ENCODE measurements at regions not wholly inside any gene's neighbourhood (a gene's known extent, or its start where the extent isn't known, plus 50 kb on each side); places are given as distances from the start of the nearest gene placed in this dataset.
"Not testable (repeated sequence)": the region's sequence is repeated elsewhere in the genome, so short reads cannot be mapped to it uniquely, and the experiment has no call there.

- no peak for DNase-seq
These were observed 154.2 kb downstream of the FHIP1A start for GRCh38 chr4:151563194-151563593.

DNA sequence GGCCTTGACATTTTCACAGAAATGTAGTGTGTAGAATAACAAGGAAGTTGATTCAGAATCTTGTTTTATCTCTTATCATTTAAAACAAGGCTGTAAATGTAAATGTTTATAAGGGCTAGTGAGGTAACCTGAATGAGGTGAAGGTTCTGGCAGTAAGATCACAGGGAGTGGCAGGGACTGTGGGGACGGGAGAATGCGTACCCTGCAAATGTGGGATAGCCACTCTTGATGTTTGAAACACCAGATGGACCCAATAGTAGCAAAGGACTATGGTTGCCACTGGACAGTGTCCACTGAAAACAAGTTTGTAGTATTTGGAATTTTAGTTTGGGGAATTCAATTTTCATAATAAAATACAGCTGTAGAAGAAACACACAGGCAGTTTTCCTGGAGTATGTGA lies 155.3 kb downstream of the FHIP1A start:
- DNase-seq = no peak

- no peak for DNase-seq
These were observed 156.6 kb downstream of the FHIP1A start for GRCh38 chr4:151565583-151565982.

DNA sequence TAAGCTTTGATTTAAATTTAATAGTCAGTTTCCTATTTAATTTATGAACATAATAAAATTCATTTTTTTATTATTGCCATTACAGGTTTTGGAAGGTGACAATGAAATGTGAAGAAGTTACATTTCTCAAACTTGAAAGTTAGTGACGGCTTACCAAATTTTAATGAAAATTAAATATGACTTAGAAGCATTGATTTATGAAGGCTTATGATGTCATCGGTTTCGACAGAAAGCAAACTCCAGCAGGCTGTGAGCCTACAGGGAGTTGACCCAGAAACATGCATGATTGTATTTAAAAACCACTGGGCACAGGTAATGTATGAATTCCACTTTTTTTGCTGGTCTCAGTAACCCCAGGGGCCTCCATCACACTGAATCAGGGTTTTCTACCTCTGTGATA lies 157.1 kb downstream of the FHIP1A start:
- no peak for DNase-seq

DNA sequence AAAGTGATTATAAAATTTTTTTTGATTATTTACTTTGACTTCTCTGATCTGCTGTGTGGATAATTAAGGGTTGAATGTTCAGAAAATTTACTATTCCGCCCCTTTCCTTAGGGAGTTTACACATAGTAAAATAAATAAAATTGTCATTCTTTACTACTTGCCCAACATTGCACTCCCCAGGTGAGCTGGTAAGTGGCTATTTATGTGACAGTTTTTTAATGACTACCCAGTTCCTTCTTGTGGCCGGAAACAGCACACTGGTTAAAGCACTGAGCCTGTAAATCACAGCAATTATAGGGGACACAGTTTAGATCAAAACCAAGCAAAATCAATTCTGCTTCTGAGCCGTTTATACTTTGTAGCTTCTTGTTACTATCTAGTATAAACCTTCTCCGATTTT lies 158.1 kb downstream of the FHIP1A start:
- no peak for DNase-seq

DNA sequence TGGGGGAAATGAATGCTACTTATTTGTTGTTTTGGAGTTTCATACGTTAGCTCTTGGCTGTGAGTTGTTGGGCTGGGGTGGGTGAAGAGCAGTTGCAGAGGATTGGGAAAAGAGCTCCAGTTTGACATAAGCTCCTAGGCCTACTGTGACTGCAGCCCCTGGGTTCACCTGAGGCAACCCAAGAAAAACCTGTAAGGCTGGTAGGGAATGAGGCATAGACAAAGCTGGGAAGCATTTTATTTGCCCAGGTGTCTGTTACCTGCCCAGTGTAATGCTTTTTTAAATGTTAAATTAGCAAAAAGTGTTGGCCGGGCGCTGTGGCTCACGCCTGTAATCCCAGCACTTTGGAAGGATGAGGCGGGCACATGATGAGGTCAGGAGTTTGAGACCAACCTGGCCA lies 160.0 kb downstream of the FHIP1A start:
- DNase-seq = no peak

DNA sequence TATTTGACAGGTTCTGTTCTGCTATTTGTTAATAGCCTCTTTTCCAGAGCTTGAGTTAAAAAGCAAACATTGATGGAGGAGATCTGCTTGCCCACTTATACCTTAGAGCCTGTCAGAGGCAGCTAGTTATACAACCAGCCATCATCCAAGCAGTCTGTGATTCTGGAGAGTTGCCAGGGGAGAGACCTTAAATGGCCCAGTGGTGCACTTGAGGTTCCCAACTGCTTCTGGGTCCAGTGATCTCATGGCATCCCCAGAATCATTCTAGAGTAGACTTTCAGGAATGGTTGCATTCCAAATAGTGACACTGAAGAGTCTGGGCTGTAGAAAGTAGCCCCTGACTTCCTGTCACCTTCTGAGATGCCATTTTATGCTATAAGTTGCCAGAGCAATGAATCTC lies 160.7 kb downstream of the FHIP1A start:
- DNase-seq = peak in 1 of 2 experiments; percentile 18

DNA sequence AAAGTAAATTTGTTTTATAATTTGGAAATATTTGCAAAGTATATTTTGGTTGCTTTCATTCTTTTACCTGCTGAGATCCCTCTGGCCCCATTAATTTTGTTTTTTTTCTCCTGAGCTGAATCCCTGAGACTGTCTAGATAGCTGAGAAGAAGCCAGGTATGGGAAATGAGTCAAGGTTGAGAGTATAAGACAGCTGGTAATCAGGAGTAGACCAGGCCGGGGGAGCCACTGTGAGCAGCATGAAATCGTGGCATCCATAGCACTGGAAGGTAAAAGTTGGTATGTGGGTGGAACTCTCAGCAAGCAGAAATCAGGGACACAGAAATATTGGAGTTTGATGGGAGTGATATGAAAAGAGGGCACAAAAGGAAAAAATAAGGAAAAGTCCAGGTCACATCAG lies 164.5 kb downstream of the FHIP1A start:
- DNase-seq = no peak

DNA sequence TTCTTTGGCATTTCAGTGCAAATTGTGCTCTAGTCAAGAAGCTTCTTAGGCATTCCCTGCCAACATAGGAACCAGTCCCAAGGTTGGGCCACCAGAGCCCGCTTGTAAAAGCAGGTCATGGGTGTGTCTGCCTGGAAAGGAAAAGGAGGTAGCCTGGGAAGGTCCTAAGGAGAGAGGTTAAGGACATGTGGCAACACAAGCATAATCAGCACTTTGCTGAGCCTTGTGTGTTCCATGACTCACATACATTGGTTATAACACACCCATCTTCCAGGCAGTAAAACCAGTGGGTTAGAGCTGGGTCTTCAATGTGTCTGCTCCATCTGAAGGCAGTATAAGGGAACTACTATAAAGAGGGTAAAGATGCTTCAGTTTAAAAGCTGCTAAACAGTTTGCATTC lies 165.0 kb downstream of the FHIP1A start:
- DNase-seq = no peak

DNA sequence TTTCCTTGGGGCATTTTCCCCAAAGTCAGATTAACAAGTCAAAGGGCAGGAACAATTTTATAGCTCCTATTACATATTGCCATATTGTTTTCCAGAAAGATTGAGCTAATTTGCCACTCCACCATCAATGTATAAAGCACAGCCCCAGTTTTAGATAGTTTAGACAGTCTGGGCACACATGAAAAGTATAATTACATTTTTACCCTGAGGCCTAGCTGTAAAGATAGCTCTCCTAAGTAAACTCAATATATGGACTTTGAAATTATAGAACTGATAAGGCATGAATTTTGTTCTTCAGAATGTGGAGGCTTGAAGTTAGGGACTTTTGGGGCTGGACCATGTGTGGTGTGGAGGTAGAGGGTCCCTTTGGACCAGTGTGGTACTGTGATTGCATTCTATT lies 166.0 kb downstream of the FHIP1A start:
- no peak for DNase-seq

- no peak for DNase-seq
These were observed 166.7 kb downstream of the FHIP1A start for GRCh38 chr4:151575646-151576045.

DNA sequence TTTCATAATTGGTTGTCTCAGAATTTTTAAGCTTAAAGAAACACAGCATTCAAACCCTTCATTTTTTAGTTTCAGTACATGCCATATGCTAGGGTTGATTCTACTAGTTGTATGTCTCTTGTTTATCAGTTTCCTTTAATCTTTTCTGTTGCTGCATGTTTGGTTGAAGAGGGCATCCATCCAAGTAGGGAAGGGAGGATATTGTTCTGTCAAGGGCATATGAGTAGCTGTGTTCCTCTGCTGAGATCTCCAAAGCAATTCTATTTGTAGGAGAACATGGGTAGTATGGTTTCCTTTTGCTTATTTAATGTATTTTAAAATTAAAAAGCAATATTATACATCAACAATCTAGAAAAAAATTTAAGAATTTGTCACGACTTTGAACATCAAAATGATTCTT lies 167.7 kb downstream of the FHIP1A start:
- no peak for DNase-seq

GRCh38 chr4:151581570-151581969 lies 172.6 kb downstream of the FHIP1A start:
- DNase-seq = no peak

DNA sequence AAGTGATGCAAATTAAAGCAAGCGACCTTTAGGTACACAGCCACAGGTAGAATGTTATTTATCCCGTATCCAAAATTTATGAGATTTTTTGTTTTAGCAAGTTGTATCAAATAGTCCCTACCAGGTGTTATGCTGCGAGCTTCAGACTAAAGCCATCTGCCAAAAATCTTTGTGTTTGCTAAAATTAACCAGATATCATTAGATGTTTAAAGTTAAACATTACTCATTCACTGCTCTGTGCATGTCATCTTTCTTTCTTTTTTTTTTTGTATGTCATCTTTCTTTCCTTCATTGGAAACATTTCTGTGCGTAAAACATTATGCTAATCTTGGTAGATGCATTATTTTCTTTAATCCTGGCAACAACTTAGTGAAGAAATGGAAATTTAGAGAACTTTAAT lies 173.1 kb downstream of the FHIP1A start:
- DNase-seq = no peak

- DNase-seq = no peak
These were observed 174.4 kb downstream of the FHIP1A start for GRCh38 chr4:151583157-151583914.

DNA sequence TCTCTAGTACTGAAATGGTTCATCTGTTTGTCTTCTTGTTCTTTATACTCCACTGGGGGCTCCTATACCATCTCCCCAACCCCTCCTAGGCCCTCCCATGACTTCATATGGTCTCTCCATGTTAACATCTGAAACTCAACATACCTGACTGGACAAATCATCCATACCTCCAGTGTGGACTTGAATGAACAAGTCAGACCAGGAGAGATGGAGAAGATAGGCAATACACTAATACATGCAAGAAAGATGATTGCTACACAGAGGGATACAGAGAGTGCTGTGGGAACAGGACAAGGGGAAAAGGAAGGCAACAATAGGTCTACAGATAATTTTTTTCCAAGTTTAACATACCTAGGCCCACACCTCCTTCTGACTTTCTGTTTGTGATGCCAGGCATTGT lies 175.1 kb downstream of the FHIP1A start:
- DNase-seq = no peak

GRCh38 chr4:151595629-151596028 lies 165.2 kb downstream of the GATB start:
- DNase-seq = not testable (repeated sequence)

- not testable (repeated sequence) for DNase-seq
These were observed 163.1 kb downstream of the GATB start for GRCh38 chr4:151597691-151598090.

DNA sequence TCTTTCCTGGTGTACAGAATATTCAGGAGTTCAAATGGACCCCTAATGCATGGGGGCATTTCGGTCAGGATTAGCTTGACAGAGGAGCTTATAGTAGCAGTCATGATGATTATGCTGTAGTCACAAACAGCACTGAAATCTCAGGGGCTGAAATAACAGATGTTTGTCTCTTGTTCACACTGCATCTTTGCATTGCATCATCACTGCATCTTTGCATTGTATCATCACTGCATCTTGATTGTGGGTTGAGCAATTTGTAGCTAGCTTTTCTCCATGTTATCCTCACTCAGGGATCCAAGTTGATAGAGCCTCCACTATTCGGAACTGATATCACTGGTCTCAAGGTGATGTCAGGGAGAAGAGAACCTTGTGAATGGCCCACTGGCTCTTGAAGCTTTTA lies 160.9 kb downstream of the GATB start:
- no peak for DNase-seq

- no peak for DNase-seq
These were observed 160.4 kb downstream of the GATB start for GRCh38 chr4:151600432-151600831.

GRCh38 chr4:151603377-151603776 lies 157.4 kb downstream of the GATB start:
- no peak for DNase-seq

- DNase-seq = no peak
These were observed 156.6 kb downstream of the GATB start for GRCh38 chr4:151604238-151604637.

DNA sequence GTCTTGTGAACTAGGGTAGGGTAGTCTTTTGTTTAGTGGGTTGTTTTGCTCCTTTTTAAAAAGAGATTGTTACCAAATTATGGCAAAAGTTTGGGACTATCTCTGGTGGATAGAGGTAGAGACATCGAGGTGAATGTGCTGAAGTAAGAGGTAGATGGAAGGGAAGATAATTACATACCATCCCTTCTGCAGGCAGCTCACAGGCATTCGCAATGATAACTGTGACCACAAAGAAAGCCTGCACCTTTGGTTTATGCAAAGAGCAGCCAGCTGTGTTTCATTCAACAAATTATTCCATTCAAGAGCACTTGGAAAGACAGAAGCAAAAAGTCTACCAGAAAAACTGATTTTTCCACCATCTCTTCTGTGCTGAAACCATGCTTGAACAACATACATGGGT lies 155.6 kb downstream of the GATB start:
- no peak for DNase-seq

DNA sequence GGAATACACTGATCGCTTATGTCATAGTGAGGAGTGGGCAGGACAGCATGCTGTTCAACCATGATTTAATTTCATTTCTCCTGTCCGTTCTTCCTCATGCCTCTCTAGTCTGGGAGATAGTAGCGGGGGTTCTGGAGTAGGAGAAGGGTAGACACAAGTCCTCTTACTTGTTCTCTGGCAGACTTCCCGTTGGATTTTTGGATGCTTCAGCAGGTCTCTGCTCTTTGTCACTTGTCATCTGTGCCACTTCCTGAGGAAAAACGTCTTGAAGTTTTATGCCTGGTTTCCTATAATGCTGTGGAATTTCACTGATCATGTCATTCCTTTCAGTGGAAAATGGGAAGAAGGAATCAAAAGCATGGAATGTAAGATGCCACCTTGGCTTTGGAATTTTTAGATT lies 154.7 kb downstream of the GATB start:
- DNase-seq = no peak

DNA sequence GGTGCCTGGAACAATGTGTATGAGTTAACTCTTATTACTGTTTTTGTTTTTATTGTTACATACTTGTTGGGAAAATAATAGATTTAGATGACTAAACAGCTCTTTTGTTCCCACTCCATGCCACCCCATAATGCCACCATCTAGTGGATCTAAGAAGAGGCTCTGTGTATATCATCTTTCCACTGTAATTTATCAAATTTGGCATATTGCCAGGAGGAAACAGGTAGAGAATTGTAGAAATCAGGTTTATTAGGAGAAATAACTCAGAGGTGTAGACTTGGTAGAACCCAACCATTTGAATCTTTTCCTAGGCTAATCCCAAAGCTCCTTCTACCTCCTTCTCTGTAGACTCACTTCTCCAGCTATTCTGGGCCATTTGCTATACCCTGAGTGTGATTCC lies 150.6 kb downstream of the GATB start:
- no peak for DNase-seq

Measured in NCI-H187 (cell line).